BJ (cell line): ENCODE measurements at regions not wholly inside any gene's neighbourhood (a gene's known extent, or its start where the extent isn't known, plus 50 kb on each side); places are given as distances from the start of the nearest gene placed in this dataset.

Experiments used
- CTCF ChIA-PET: fragments of 350-600 bp; formaldehyde crosslinking; extraction: SDS; loops from one replicate; lab custom pipeline; 2021; ENCODE audit warnings: antibody characterized with exemption, inconsistent platforms; lab: Yijun Ruan, JAX
- POLR2A ChIA-PET: fragments of 300-600 bp; sonication (Branson Sonifier 250); formaldehyde crosslinking; extraction: SDS; loops from one replicate; lab custom pipeline; 2021; ENCODE audit warnings: antibody characterized with exemption; lab: Charles Lee
- DNase-seq: peaks from one replicate; pipeline ENCODE4 v3.0.0-alpha.2; 2011; ENCODE audit warnings: low read depth
- H3K27me3 ChIP-seq: 2 replicates; pipeline ENCODE4 v1.6.0; 2011; ENCODE audit warnings: low read length; ENCODE audit not compliant: control insufficient read depth, insufficient read depth
- H3K36me3 ChIP-seq: 2 replicates; pipeline ENCODE4 v1.5.1; 2011; ENCODE audit warnings: low read length; ENCODE audit not compliant: control insufficient read depth, insufficient read depth
- H3K4me3 ChIP-seq: 2 replicates; pipeline ENCODE4 v1.5.1; 2011; ENCODE audit warnings: low read depth, mild to moderate bottlenecking, control low read depth, low read length
- TF ChIP-seq, protein P1 (sequence below): IDR thresholded peaks from 2 replicates; pipeline ENCODE4 v1.5.1; 2011; ENCODE audit warnings: low read depth, mild to moderate bottlenecking, control low read depth, inconsistent platforms, low read length, moderate library complexity; ENCODE audit not compliant: insufficient read depth

DNA sequence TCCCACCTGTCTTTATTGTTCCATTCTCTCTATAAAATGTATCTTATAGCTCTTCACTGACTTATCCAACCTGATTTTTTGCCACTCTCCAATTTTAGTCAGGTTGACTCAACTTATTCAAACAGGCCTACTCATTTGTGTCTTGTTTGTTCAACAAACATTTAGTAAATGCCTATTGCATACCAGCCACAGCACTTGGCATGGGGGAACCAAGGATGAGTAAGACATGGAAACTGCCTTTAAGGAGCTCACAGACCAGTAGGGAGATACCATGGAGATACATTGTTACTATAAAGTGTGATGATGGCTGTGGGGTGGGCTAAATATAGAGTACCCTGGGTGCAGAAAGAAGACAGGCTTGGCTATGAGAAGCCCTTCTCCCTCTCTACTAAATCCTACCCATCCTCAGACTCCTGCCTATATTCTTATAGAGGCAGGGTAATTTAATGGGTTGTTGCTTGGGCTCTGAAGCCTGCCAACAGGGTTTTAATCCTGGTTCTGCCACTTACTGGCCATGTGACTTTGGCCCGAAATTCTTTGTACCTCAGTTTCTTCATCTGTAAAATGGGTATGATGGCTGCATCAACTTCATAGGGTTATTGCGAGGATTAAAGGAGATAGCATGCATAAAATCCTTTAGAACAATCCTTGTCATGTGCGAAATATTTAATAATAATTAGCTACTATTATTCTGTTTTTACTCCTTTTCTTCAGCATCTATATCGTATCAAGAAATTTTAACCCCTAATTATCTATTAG lies 348.5 kb upstream of the UMPS start:
- POLR2A ChIA-PET = no interaction called here
- Histone ChIP-seq H3K4me3 (no peak overlapping the region), H3K36me3 (no peaks in the 10 kb centered on the region), H3K27me3 (no peaks in the 10 kb centered on the region; the same call in 1 of the 2 replicates)
- CTCF ChIA-PET = no interaction called here
- TF ChIP-seq, protein P1, sequence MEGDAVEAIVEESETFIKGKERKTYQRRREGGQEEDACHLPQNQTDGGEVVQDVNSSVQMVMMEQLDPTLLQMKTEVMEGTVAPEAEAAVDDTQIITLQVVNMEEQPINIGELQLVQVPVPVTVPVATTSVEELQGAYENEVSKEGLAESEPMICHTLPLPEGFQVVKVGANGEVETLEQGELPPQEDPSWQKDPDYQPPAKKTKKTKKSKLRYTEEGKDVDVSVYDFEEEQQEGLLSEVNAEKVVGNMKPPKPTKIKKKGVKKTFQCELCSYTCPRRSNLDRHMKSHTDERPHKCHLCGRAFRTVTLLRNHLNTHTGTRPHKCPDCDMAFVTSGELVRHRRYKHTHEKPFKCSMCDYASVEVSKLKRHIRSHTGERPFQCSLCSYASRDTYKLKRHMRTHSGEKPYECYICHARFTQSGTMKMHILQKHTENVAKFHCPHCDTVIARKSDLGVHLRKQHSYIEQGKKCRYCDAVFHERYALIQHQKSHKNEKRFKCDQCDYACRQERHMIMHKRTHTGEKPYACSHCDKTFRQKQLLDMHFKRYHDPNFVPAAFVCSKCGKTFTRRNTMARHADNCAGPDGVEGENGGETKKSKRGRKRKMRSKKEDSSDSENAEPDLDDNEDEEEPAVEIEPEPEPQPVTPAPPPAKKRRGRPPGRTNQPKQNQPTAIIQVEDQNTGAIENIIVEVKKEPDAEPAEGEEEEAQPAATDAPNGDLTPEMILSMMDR = no peak
- DNase-seq = no peak

DNA sequence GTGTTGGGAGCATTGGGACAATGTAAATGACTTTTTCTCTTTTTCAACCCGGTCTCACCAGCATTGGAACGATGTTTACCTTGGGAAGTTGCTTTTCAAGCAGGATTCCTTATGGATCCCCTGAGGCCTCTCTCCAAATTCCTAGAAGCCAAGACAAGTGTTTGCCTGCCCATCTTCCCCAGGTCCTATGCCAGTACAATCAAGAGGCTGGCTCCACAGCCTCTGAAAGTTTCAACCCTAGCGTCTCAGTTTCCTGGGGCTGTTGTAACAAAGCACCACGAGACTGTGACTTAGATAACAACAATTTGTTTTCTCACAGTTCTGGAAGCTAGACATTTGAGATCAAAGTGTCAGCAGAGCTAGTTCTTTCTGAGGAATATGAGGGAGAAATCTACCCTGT lies 347.2 kb upstream of the UMPS start:
- no peak for DNase-seq

DNA sequence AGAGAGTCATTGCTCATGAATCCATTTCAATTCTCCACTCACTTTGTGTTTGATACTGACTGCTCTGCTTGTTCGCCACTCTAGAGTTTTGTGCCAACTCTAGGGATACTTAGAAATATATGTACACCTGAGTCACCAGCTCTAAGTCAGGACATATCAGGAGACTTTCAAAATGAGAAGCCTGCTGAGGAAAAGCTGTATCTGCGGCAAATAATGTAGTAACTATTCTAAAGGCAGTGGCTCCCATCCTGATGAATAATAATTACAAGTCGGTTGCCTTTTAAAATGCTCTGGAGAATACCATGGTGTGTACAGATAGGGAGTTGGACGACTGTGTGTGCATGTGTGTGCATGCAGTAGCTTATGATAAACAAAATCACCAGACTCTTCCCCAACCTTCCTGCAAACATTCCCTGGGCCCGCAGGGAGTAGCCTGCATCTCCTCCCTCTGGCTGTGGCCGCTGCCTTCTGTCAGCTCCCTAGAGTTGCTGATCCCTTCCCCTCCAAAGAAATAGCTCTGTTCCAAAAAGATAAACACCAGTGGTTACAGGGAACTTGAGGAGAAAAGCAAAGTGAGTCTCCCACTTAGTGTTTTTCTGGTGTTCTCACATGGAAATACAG lies 346.3 kb upstream of the UMPS start:
- no peak overlapping the region for H3K4me3 ChIP-seq
- no peaks in the 10 kb centered on the region; the same call in 1 of the 2 replicates for H3K27me3 ChIP-seq
- TF ChIP-seq, protein P1 = no peak
- no peaks in the 10 kb centered on the region for H3K36me3 ChIP-seq
- no peak for DNase-seq
- POLR2A ChIA-PET = no interaction called here
- CTCF ChIA-PET = no interaction called here

More for the DNA sequence above, 347.2 kb upstream of the UMPS start:
- no peak overlapping the region for H3K4me3 ChIP-seq
- CTCF ChIA-PET = interaction anchor here (0.7 to 1.1 kb wide), 2 partner anchors 8 to 212 kb away, joined by 3 to 5 read pairs; no protein-coding TSS in a partner anchor
- H3K27me3 ChIP-seq = no peaks in the 10 kb centered on the region; the same call in 1 of the 2 replicates
- POLR2A ChIA-PET = no interaction called here
- H3K36me3 ChIP-seq = no peaks in the 10 kb centered on the region
- TF ChIP-seq, protein P1 = no peak

DNA sequence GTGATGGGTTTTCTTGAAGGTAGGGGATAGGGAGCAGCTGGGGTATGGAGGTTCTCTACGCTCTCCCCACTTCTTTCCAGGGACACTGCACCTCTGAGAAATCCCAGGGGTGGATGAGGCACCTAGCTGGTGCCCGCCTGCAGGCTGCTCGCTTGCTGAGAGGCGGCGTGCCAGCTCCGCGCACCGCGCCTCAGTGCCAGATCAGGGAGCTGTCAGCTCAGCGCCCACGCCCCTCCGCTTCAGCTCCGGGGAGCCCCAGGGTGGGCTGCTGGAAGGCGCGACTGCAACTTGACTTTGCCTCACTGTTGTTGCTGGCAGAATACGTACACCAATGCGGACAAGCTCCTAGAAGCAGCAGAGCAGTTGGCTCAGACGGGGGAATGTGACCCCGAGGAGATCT lies 345.7 kb upstream of the UMPS start:
- Histone ChIP-seq H3K27me3 (no peaks in the 10 kb centered on the region; the same call in 1 of the 2 replicates), H3K4me3 (no peak overlapping the region), H3K36me3 (no peaks in the 10 kb centered on the region)
- ChIA-PET POLR2A (no interaction called here), CTCF (no interaction called here)
- DNase-seq = no peak
- TF ChIP-seq, protein P1 = no peak

DNA sequence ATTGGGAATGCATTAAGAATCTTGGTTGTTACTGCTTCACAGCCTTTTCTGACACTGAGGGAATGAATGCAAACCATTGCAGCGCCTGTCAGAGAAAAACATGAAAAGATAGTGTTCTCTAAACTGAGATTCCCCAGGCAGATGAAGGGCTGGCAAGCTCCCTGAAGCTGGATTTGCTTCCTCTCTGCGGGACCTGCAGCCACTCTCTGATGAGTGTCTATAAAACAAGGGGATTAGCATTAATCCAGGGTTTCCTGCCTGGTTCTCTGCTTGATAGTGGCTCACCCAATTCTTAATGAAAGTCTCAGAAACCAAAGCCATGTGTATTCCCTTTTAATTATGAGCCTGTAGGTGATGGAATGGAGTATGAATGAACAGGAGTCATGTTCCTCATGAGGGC lies 344.3 kb upstream of the UMPS start:
- no peaks in the 10 kb centered on the region for H3K36me3 ChIP-seq
- H3K27me3 ChIP-seq = no peaks in the 10 kb centered on the region; the same call in 1 of the 2 replicates
- ChIA-PET CTCF (no interaction called here), POLR2A (no interaction called here)
- DNase-seq = no peak
- no peak overlapping the region for H3K4me3 ChIP-seq
- TF ChIP-seq, protein P1 = no peak
